HAP-1 (cell line): ENCODE measurements at regions not wholly inside any gene's neighbourhood (a gene's known extent, or its start where the extent isn't known, plus 50 kb on each side); places are given as distances from the start of the nearest gene placed in this dataset.
"Not testable (repeated sequence)": the region's sequence is repeated elsewhere in the genome, so short reads cannot be mapped to it uniquely, and the experiment has no call there.

ENCODE experiments used
- DNase-seq, 2 experiments: peaks; one replicate each; pipeline ENCODE4 v3.0.0-alpha.2; 2016 to 2020; ENCODE audit warnings: low spot score in 2 of 2
- H3K27me3 ChIP-seq: fragments of 250-450 bp; sonication (Bioruptor Pico); 2 replicates; pipeline ENCODE4 v1.5.1; 2020; ENCODE audit warnings: low read depth, mild to moderate bottlenecking, moderate library complexity
- H3K36me3 ChIP-seq: fragments of 250-450 bp; sonication (Bioruptor Pico); replicated peaks from 2 replicates; pipeline ENCODE4 v1.5.1; 2020; ENCODE audit warnings: mild to moderate bottlenecking
- H3K4me1 ChIP-seq: fragments of 250-450 bp; sonication (Bioruptor Pico); 2 replicates; pipeline ENCODE4 v1.5.1; 2020; ENCODE audit warnings: mild to moderate bottlenecking
- H3K4me3 ChIP-seq: fragments of 250-450 bp; sonication (Bioruptor Pico); 2 replicates; pipeline ENCODE4 v1.5.1; 2020; ENCODE audit warnings: mild to moderate bottlenecking, moderate library complexity
- H3K9me3 ChIP-seq: fragments of 250-450 bp; sonication (Bioruptor Pico); 2 replicates; pipeline ENCODE4 v1.5.1; 2020; ENCODE audit warnings: mild to moderate bottlenecking, moderate library complexity
- in situ Hi-C: fragments of 300-500 bp; cut with MboI; formaldehyde crosslinking; loops from 3 replicates; pipeline ENCODE4 v1.14.3; 2020; ENCODE audit warnings: low sequenced_read_pairs, inconsistent platforms, mixed read lengths

- no peaks in the 10 kb centered on the region for H3K9me3 ChIP-seq
- no peaks in the 10 kb centered on the region for H3K36me3 ChIP-seq
- H3K27me3 ChIP-seq, result peaks cover 2% of the 10 kb centered on the region; the same call in 1 of the 2 replicates
- no peak for DNase-seq
- in situ Hi-C loops, result no loop called here
- no peak overlapping the region for H3K4me3 ChIP-seq
- H3K4me1 ChIP-seq, result no peaks in the 10 kb centered on the region
Measured at GRCh38 chr5:124034963-124035362, 523.0 kb downstream of the CSNK1G3 start.

DNA sequence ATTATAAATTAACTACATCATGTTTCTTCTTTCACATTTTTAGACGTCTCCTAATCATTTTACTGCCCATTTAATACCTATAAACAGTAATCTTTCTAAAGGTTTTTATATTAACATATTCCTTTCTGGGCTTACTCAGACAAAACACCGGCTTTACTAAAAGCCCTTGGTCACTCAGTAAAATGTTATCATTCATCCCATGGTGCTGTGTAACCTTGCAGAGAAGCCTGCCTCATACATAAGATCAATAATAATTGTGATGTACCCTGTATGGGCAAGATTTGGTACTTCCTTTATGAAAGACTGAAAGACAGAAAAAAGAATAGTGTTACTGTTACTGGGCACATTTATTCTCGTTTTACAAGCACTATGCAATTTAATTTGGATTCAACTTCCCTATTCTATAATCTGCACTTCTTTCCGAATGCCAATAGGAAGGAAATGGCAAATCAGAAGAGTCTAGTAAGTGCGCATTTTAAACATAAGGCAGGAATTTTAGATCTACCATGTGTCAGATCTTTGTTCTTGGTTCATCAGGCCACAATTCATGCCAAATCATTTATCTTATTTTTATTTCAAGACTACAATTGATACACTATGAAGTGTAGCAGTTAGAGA, 522.2 kb downstream of the CSNK1G3 start:
- no peak overlapping the region for H3K4me3 ChIP-seq
- in situ Hi-C loops, result no loop called here
- no peak for DNase-seq

DNA sequence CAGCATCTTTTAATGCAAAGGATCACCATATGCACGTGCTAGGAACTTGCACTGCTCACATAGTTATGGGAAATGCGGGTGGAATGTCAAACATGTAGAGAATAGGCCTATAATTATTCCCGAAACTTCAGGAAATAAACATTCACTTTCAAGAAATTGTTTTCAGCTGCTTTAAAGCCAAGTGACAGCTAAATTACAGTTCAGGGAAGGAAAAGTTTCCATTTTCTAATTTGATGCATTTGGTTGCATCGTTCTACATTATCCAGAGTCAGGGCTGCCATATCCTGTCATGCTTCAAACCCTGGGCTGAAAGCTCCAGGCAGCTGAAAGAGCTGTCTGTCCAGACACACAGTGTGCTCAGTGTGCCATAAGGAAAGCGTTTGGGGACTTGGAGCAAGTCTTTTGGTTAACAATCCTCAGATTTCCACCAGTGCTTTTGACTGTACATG, 518.1 kb downstream of the CSNK1G3 start:
- no peaks in the 10 kb centered on the region for H3K9me3 ChIP-seq
- H3K4me1 ChIP-seq, result peaks cover 2% of the 10 kb centered on the region; the same call in 1 of the 2 replicates
- H3K36me3 ChIP-seq, result no peaks in the 10 kb centered on the region
- no peak overlapping the region for H3K4me3 ChIP-seq
- DNase-seq, result no peak
- peaks cover 2% of the 10 kb centered on the region; the same call in 1 of the 2 replicates for H3K27me3 ChIP-seq
- in situ Hi-C loops, result no loop called here

More for the DNA sequence above, 522.2 kb downstream of the CSNK1G3 start:
- Histone ChIP-seq H3K9me3 (no peaks in the 10 kb centered on the region), H3K27me3 (peaks cover 2% of the 10 kb centered on the region; the same call in 1 of the 2 replicates), H3K36me3 (no peaks in the 10 kb centered on the region), H3K4me1 (no peaks in the 10 kb centered on the region)

GRCh38 chr5:124027441-124027840, 515.5 kb downstream of the CSNK1G3 start:
- H3K4me1 ChIP-seq, result peaks cover 6% of the 10 kb centered on the region; the same call in 1 of the 2 replicates
- no peak for DNase-seq
- H3K27me3 ChIP-seq, result no peaks in the 10 kb centered on the region
- H3K9me3 ChIP-seq, result no peaks in the 10 kb centered on the region
- H3K36me3 ChIP-seq, result no peaks in the 10 kb centered on the region
- no peak overlapping the region for H3K4me3 ChIP-seq
- in situ Hi-C loops, result no loop called here

- DNase-seq, result peak; percentile 54 to 76
- Histone ChIP-seq H3K4me1 (peaks cover 6% of the 10 kb centered on the region; the same call in 1 of the 2 replicates), H3K36me3 (no peaks in the 10 kb centered on the region), H3K4me3 (no peak overlapping the region), H3K9me3 (no peaks in the 10 kb centered on the region), H3K27me3 (no peaks in the 10 kb centered on the region)
- in situ Hi-C loops, result no loop called here
Measured at GRCh38 chr5:124025306-124025845, 513.4 kb downstream of the CSNK1G3 start.

DNA sequence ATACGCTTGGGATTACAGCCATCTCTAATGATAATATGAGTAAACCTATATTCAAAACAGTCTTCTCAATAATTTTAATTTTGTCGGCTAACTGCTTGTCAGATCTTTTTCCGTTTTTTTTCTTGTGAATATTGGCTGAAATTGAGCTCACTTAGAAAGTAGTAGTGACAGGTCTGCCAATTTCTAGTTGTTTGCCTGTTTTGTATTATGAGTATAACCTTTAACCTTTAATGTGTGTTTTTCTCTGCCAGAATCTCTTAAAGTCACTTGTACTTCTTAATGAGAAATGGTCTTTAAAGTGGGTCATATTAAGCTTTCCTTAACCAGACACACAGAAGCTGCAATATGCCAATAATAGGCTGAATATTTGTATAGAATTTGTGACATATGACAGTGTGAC, 511.0 kb downstream of the CSNK1G3 start:
- in situ Hi-C loops, result no loop called here
- H3K9me3 ChIP-seq, result no peaks in the 10 kb centered on the region
- no peaks in the 10 kb centered on the region for H3K27me3 ChIP-seq
- H3K36me3 ChIP-seq, result no peaks in the 10 kb centered on the region
- DNase-seq, result no peak
- no peak overlapping the region for H3K4me3 ChIP-seq
- H3K4me1 ChIP-seq, result peaks cover 6% of the 10 kb centered on the region; the same call in 1 of the 2 replicates

DNA sequence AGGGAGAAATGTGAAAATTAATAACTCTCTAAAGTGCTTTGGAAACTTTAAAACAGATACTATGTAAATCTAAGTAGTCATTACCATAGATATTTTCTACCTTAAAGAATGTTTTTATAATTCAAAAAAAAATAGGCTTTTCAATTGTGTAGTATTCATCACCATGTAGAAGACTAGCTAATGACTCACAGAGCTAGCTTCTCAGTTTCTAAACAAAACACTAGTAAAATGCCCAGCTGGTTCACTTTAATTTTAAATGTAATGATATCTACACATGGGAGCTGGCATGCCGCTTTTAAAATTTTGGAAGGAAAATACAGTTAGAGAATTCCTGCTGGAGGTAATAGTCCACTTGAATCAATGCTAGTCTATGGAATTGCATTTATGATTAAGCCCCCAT, 509.8 kb downstream of the CSNK1G3 start:
- Histone ChIP-seq H3K4me3 (no peak overlapping the region), H3K9me3 (no peaks in the 10 kb centered on the region), H3K4me1 (peaks cover 6% of the 10 kb centered on the region; the same call in 1 of the 2 replicates), H3K27me3 (no peaks in the 10 kb centered on the region), H3K36me3 (no peaks in the 10 kb centered on the region)
- in situ Hi-C loops, result no loop called here
- no peak for DNase-seq

GRCh38 chr5:124021066-124021641, 509.2 kb downstream of the CSNK1G3 start:
- DNase-seq, result no peak
- in situ Hi-C loops, result no loop called here
- no peaks in the 10 kb centered on the region for H3K27me3 ChIP-seq
- no peak overlapping the region for H3K4me3 ChIP-seq
- H3K36me3 ChIP-seq, result no peaks in the 10 kb centered on the region
- peaks cover 6% of the 10 kb centered on the region; the same call in 1 of the 2 replicates for H3K4me1 ChIP-seq
- no peaks in the 10 kb centered on the region for H3K9me3 ChIP-seq

DNA sequence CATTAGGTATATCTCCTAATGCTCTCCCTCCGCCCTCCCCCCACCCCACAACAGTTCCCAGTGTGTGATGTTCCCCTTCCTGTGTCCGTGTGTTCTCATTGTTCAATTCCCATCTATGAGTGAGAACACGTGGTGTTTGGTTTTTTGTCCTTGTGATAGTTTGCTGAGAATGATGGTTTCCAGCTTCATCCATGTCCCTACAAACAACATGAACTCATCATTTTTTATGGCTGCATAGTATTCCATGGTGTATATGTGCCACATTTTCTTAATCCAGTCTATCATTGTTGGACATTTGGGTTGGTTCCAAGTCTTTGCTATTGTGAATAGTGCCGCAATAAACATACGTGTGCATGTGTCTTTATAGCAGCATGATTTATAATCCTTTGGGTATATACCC, 505.3 kb downstream of the CSNK1G3 start:
- H3K27me3 ChIP-seq, H3K4me3 ChIP-seq, H3K9me3 ChIP-seq, in situ Hi-C loops, H3K36me3 ChIP-seq, DNase-seq, H3K4me1 ChIP-seq: not testable (repeated sequence)

GRCh38 chr5:124007675-124008398, 495.9 kb downstream of the CSNK1G3 start:
- H3K36me3 ChIP-seq, result no peaks in the 10 kb centered on the region
- no peak for DNase-seq
- in situ Hi-C loops, result no loop called here
- peaks cover 9% of the 10 kb centered on the region for H3K9me3 ChIP-seq
- H3K27me3 ChIP-seq, result no peaks in the 10 kb centered on the region
- H3K4me3 ChIP-seq, result no peak overlapping the region
- no peaks in the 10 kb centered on the region for H3K4me1 ChIP-seq

GRCh38 chr5:124001036-124001615, 489.1 kb downstream of the CSNK1G3 start:
- Histone ChIP-seq H3K9me3 (no peaks in the 10 kb centered on the region), H3K4me1 (peaks cover 11% of the 10 kb centered on the region), H3K36me3 (no peaks in the 10 kb centered on the region), H3K27me3 (no peaks in the 10 kb centered on the region), H3K4me3 (no peak overlapping the region)
- in situ Hi-C loops, result no loop called here
- DNase-seq, result no peak

- DNase-seq, result no peak
- in situ Hi-C loops, result no loop called here
- Histone ChIP-seq H3K36me3 (no peaks in the 10 kb centered on the region), H3K27me3 (no peaks in the 10 kb centered on the region), H3K9me3 (no peaks in the 10 kb centered on the region), H3K4me3 (no peak overlapping the region), H3K4me1 (peaks cover 11% of the 10 kb centered on the region)
Measured at GRCh38 chr5:124000538-124000937, 488.6 kb downstream of the CSNK1G3 start.

- in situ Hi-C loops, result no loop called here
- DNase-seq, result peak; percentile 29 to 91
Measured at GRCh38 chr5:123997462-123998215, 485.7 kb downstream of the CSNK1G3 start.

More at GRCh38 chr5:123997462-123998215, 485.7 kb downstream of the CSNK1G3 start:
- Histone ChIP-seq H3K36me3 (no peaks in the 10 kb centered on the region), H3K9me3 (no peaks in the 10 kb centered on the region), H3K4me1 (peaks cover 11% of the 10 kb centered on the region), H3K4me3 (no peak overlapping the region), H3K27me3 (no peaks in the 10 kb centered on the region)
